Loucy (cell line): ENCODE measurements at regions not wholly inside any gene's neighbourhood (a gene's known extent, or its start where the extent isn't known, plus 50 kb on each side); places are given as distances from the start of the nearest gene placed in this dataset.

Experiments used
- CTCF ChIP-seq: fragments of 200-600 bp; sonication (generic); conservative IDR thresholded peaks from 2 replicates; pipeline ENCODE4 v1.5.1; 2014; ENCODE audit warnings: mild to moderate bottlenecking, antibody characterized with exemption, low read length
- EZH2phosphoT487 ChIP-seq: fragments of 200-600 bp; IDR thresholded peaks from 2 replicates; pipeline ENCODE4 v1.6.1; 2018; ENCODE audit warnings: antibody characterized with exemption, mild to moderate bottlenecking, moderate library complexity, borderline replicate concordance

DNA sequence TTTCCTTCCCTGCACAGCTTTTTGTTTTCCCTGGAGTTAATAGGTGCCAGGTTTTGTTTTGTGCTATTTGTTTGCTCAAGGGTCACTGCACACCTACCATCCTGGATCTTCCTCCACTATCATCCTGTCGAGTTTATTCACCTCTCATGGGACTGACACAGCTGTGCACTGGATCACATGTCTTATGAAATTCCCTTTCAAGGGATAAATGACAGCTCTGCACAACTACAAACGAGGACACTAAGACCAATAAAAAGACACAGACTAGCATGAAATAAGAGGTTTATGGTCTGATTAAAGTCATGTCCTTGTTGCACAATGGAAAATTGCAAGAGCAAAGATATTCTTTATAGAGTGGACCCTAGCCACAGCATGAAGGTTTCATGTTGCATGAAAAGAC, 76.7 kb upstream of the SFMBT2 start:
- TF ChIP-seq CTCF: no peak
- TF ChIP-seq EZH2phosphoT487: no peak
